ENCODE measurements at regions not wholly inside any gene's neighbourhood (a gene's known extent, or its start where the extent isn't known, plus 50 kb on each side); places are given as distances from the start of the nearest gene placed in this dataset.

DNA sequence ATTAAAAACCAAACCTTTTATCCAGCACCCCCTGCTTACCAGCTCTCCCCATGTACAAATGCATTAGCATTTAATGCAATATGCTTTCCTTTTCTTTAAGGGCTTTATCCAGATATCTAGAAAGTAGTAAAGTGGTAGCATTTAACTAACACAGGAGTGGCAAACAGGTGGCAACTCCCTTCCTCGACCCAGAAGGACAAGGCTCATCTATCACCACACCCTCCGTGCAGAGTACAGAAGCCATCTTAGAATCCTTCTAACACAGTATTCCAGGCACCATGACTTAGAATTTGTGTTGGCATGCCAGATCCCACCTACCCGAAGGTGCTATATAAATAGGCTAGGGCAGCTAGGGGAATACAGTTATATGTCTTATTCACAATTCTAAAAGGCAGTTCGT lies 148.6 kb upstream of the NSMCE3 start:
- TF ChIP-seq EZH2 (IDR thresholded peaks at IDR 0.05) (no peak), EZH2phosphoT487 (IDR thresholded peaks at IDR 0.05) (no peak)
- TF ChIP-seq, protein P1, sequence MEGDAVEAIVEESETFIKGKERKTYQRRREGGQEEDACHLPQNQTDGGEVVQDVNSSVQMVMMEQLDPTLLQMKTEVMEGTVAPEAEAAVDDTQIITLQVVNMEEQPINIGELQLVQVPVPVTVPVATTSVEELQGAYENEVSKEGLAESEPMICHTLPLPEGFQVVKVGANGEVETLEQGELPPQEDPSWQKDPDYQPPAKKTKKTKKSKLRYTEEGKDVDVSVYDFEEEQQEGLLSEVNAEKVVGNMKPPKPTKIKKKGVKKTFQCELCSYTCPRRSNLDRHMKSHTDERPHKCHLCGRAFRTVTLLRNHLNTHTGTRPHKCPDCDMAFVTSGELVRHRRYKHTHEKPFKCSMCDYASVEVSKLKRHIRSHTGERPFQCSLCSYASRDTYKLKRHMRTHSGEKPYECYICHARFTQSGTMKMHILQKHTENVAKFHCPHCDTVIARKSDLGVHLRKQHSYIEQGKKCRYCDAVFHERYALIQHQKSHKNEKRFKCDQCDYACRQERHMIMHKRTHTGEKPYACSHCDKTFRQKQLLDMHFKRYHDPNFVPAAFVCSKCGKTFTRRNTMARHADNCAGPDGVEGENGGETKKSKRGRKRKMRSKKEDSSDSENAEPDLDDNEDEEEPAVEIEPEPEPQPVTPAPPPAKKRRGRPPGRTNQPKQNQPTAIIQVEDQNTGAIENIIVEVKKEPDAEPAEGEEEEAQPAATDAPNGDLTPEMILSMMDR (IDR thresholded peaks at IDR 0.05) = no peak
